CD4-positive, alpha-beta T cell (primary cell): ENCODE measurements at regions not wholly inside any gene's neighbourhood (a gene's known extent, or its start where the extent isn't known, plus 50 kb on each side); places are given as distances from the start of the nearest gene placed in this dataset.

ENCODE experiments used
- ATAC-seq: fragments of 200-7000 bp; cut with Tn5 transposase; one replicate; pipeline ENCODE4 v1.10.0; 2022; ENCODE audit warnings: mild to moderate bottlenecking; ENCODE audit not compliant: poor library complexity
- CTCF ChIA-PET: fragments of 350-600 bp; sonication (Branson Sonifier 250); formaldehyde crosslinking; loops from one replicate; lab custom pipeline; 2021; ENCODE audit warnings: antibody characterized with exemption, inconsistent platforms; lab: Charles Lee
- POLR2A ChIA-PET: fragments of 350-600 bp; sonication (Branson Sonifier 250); formaldehyde crosslinking; loops from one replicate; lab custom pipeline; 2021; ENCODE audit warnings: antibody characterized with exemption, inconsistent platforms; lab: Charles Lee
- DNase-seq, 14 experiments: peaks; one replicate each; pipeline ENCODE4 v3.0.0-alpha.2; 2013 to 2020; ENCODE audit warnings: mixed read lengths in 2 of 14
- H3K27ac ChIP-seq, 2 donors: one replicate each; pipeline versions ENCODE4 v1.5.1 to v1.7.0; 2013; ENCODE audit warnings: low read length in 2 of 2, low read depth in 1 of 2, mild to moderate bottlenecking in 1 of 2
- H3K27me3 ChIP-seq, 2 experiments: 1 replicate in 1 of 2; 2 replicates in 1 of 2; pipeline versions ENCODE4 v1.6.1 to v1.7.0; 2013; ENCODE audit warnings: low read length in 2 of 2, control low read depth in 1 of 2, mild to moderate bottlenecking in 1 of 2, moderate library complexity in 1 of 2; ENCODE audit not compliant: insufficient read depth in 2 of 2, control insufficient read depth in 1 of 2
- H3K36me3 ChIP-seq: one replicate; pipeline ENCODE4 v1.6.1; 2013; ENCODE audit warnings: low read length, control low read depth; ENCODE audit not compliant: insufficient read depth
- H3K4me1 ChIP-seq: one replicate; pipeline ENCODE4 v1.6.1; 2013; ENCODE audit warnings: low read length, control low read depth; ENCODE audit not compliant: insufficient read depth
- H3K4me3 ChIP-seq: one replicate; pipeline ENCODE4 v1.5.1; 2013; ENCODE audit warnings: mild to moderate bottlenecking, low read length, moderate library complexity
- H3K9me3 ChIP-seq, 2 experiments: 1 replicate in 1 of 2; 2 replicates in 1 of 2; pipeline versions ENCODE4 v1.6.1 to v1.7.0; 2013; ENCODE audit warnings: low read length in 2 of 2, mild to moderate bottlenecking in 2 of 2, control low read depth in 1 of 2, moderate library complexity in 1 of 2; ENCODE audit not compliant: control insufficient read depth in 1 of 2, insufficient read depth in 1 of 2
- H3K27ac Mint-ChIP-seq: one replicate; pipeline ENCODE4 v1.8.0; 2020; ENCODE audit warnings: mixed read lengths
- H3K27me3 Mint-ChIP-seq: one replicate; pipeline ENCODE4 v1.8.0; 2021; ENCODE audit warnings: mixed read lengths
- H3K36me3 Mint-ChIP-seq: one replicate; pipeline ENCODE4 v1.8.0; 2021; ENCODE audit warnings: low read depth, mixed read lengths
- H3K4me1 Mint-ChIP-seq: one replicate; pipeline ENCODE4 v1.8.0; 2021; ENCODE audit warnings: low read depth, mixed read lengths
- H3K4me3 Mint-ChIP-seq: one replicate; pipeline ENCODE4 v1.8.0; 2020; ENCODE audit warnings: mild to moderate bottlenecking, mixed read lengths
- H3K9me3 Mint-ChIP-seq: one replicate; pipeline ENCODE4 v1.8.0; 2020; ENCODE audit warnings: mixed read lengths
- CTCF ChIP-seq: fragments of 200-600 bp; IDR thresholded peaks from one replicate; pipeline ENCODE4 v1.8.0; 2022; ENCODE audit warnings: antibody characterized with exemption, mild to moderate bottlenecking
- intact Hi-C, 2 experiments: fragments of 100-400 bp; cut with DNase I in 1 of 2; cut with micrococcal nuclease in 1 of 2; formaldehyde crosslinking; loops; one replicate each; pipeline versions ENCODE4 v1.15.1 to v1.9.0; 2023 to 2025; cut with DNase I, micrococcal nuclease

- no peak overlapping the region for H3K4me3 ChIP-seq
- intact Hi-C loops, result no loop called here
- no peaks in the 10 kb centered on the region for H3K9me3 Mint-ChIP-seq
- H3K4me1 ChIP-seq, result no peaks in the 10 kb centered on the region
- no peak for TF ChIP-seq CTCF
- H3K4me1 Mint-ChIP-seq, result peaks cover 16% of the 10 kb centered on the region
- DNase-seq (peak in 1 of 14 experiments; percentile 7), ATAC-seq (no peak)
- H3K36me3 ChIP-seq, result no peaks in the 10 kb centered on the region
- H3K9me3 ChIP-seq, result no peaks in the 10 kb centered on the region
- H3K27me3 ChIP-seq, result no peaks in the 10 kb centered on the region
- H3K27ac ChIP-seq, result no peak overlapping the region
- no peak overlapping the region for H3K4me3 Mint-ChIP-seq
- POLR2A ChIA-PET, result no interaction called here
- CTCF ChIA-PET, result no interaction called here
- no peak overlapping the region for H3K27ac Mint-ChIP-seq
- H3K36me3 Mint-ChIP-seq, result no peaks in the 10 kb centered on the region
- H3K27me3 Mint-ChIP-seq, result no peaks in the 10 kb centered on the region
Measured at GRCh38 chr2:7588295-7588694, 671.1 kb downstream of the RNF144A start.

GRCh38 chr2:7592618-7593140, 675.5 kb downstream of the RNF144A start:
- Mint-ChIP-seq H3K36me3 (no peaks in the 10 kb centered on the region), H3K27me3 (no peaks in the 10 kb centered on the region), H3K4me1 (peaks cover 16% of the 10 kb centered on the region), H3K9me3 (no peaks in the 10 kb centered on the region), H3K4me3 (no peak overlapping the region), H3K27ac (no peak overlapping the region)
- DNase-seq (no peak), ATAC-seq (no peak)
- no peak overlapping the region for H3K27ac ChIP-seq
- no peaks in the 10 kb centered on the region for H3K4me1 ChIP-seq
- POLR2A ChIA-PET, result interaction anchor here (0.7 to 1.9 kb wide), 2 partner anchors 25 to 1090 kb away, joined by 5 to 6 read pairs; partner anchors contain the start of gene ID2
- no peak overlapping the region for H3K4me3 ChIP-seq
- no peaks in the 10 kb centered on the region for H3K36me3 ChIP-seq
- CTCF ChIA-PET, result no interaction called here
- H3K9me3 ChIP-seq, result no peaks in the 10 kb centered on the region
- intact Hi-C loops, result loop anchor here in 1 of 2 experiments (10.0 kb wide), 1 partner anchor 1092 kb away; the partner anchor contains the start of gene ID2
- H3K27me3 ChIP-seq, result no peaks in the 10 kb centered on the region
- no peak for TF ChIP-seq CTCF

- H3K27me3 ChIP-seq, result no peaks in the 10 kb centered on the region
- intact Hi-C loops, result loop anchor here in 1 of 2 experiments (10.0 kb wide), 1 partner anchor 1091 kb away; the partner anchor contains the start of gene ID2
- no peak for TF ChIP-seq CTCF
- Mint-ChIP-seq H3K27me3 (no peaks in the 10 kb centered on the region), H3K4me3 (no peak overlapping the region), H3K9me3 (no peaks in the 10 kb centered on the region), H3K27ac (no peak overlapping the region), H3K36me3 (no peaks in the 10 kb centered on the region), H3K4me1 (peaks cover 16% of the 10 kb centered on the region)
- H3K4me3 ChIP-seq, result no peak overlapping the region
- H3K9me3 ChIP-seq, result no peaks in the 10 kb centered on the region
- POLR2A ChIA-PET, result interaction anchor here (0.8 to 1.9 kb wide), 2 partner anchors 26 to 1089 kb away, joined by 6 to 9 read pairs; partner anchors contain the start of gene ID2
- no peaks in the 10 kb centered on the region for H3K4me1 ChIP-seq
- no peaks in the 10 kb centered on the region for H3K36me3 ChIP-seq
- CTCF ChIA-PET, result no interaction called here
- no peak for ATAC-seq
- DNase-seq, result no peak
- H3K27ac ChIP-seq, result no peak overlapping the region
Measured at GRCh38 chr2:7593360-7593759, 676.1 kb downstream of the RNF144A start.
